Inferior parietal cortex (tissue), 1 donor: ENCODE measurements at regions not wholly inside any gene's neighbourhood (a gene's known extent, or its start where the extent isn't known, plus 50 kb on each side); places are given as distances from the start of the nearest gene placed in this dataset.
"Not testable (repeated sequence)": the region's sequence is repeated elsewhere in the genome, so short reads cannot be mapped to it uniquely, and the experiment has no call there.

ENCODE experiments used
- DNase-seq: peaks from one replicate; pipeline ENCODE4 v3.0.0-alpha.2; 2016; ENCODE audit errors: extremely low spot score

- no peak for DNase-seq
Observed at GRCh38 chr14:56996721-56997399, 186.6 kb upstream of the OTX2 start.

- DNase-seq: no peak
Observed at GRCh38 chr14:56995010-56995409, 184.7 kb upstream of the OTX2 start.

- DNase-seq: peak; percentile 9
Observed at GRCh38 chr14:56992332-56992820, 182.1 kb upstream of the OTX2 start.

- not testable (repeated sequence) for DNase-seq
Observed at GRCh38 chr14:56990991-56991627, 180.8 kb upstream of the OTX2 start.

DNA sequence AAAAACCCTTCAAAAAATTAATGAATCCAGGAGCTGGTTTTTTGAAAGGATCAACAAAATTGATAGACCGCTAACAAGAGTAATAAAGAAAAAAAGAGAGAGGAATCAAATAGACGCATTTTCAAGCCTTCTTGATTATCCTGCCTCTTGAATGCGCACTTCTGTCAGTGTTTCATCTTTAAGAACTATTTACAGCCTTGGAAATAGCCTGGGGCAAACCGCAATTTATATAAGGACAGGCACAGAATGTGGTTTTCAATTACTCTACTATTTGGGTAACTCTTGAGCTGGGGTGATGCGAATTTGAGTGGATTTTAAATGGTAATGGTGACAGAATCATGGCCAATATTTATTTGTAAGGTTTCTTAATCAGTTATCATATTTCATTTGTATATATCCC lies 179.1 kb upstream of the OTX2 start:
- no peak for DNase-seq

DNA sequence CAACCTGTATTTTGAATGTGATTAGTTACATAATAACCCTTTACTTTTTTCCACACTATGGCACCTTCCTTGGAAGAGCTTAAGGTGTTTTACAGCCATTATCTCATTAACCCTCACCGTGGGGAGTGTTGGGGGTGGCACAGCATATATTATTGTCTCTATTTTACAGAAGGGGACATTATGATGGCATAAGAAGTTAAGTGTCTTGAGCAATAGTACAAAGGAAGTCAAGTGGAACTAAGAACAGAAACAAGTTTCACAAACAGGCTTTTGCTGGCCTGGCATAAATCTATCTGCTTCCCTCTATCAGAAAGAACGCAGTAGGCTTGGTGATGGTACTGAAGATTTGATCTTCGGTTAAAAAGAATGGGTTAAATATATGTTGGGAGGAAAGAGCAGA lies 169.7 kb upstream of the OTX2 start:
- DNase-seq: no peak

- no peak for DNase-seq
Observed at GRCh38 chr14:56976211-56976610, 165.9 kb upstream of the OTX2 start.

DNA sequence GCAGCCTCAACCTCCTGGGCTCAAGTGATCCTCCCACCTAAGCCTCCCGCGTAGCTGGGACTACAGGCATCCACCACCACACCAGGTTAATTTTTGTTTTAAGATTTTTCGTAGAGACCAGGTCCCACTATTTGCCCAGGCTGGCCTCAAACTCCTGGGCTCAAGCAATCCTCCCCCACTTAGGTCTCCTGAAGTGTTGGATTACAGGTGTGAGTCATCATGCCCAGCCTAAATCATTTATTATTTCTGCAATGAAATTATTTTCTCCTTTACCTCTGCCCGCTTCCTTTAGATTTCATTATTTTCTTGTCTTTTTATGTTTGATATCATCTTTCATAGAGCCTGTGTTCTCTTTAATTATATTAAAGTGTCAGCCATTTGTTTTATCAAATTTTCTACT lies 165.2 kb upstream of the OTX2 start:
- DNase-seq: no peak

GRCh38 chr14:56972948-56973347 lies 162.7 kb upstream of the OTX2 start:
- DNase-seq: no peak

DNA sequence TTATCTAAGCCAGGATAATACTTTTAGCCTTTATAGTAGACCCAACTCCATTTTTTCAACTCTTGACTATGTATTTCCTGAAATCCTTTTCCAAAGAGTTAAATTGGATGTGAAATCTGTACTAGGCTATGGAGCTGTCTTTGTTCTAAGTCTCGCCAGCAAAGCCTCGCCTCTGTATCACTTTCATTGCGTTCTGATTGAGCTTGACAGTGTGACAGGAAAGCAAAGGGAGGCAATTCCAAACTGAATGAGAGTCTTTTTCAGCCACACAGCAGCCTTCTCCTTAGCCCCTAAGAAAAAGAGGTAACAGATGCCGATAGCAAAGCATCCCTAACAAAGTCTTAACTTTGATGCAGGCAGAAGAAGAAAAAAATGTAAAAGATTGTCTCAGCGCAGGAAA lies 154.6 kb upstream of the OTX2 start:
- no peak for DNase-seq

DNA sequence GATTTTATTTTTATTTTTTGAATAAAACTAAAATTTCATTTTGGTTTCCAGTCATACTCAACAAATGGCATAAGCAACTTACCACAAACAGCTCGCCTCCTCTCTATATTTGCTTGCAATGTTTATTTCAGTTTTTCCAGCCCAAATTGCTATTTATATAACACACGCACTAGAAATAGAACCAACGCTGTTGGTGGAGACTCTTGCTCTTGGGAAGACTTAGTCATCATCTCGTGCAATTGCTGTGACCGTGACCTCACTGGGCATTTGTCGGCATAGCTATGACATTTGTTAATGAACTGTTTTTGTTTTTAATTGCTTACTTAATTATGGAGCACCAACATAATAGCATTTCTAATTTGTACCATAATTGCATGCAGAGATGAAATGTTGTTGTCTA lies 153.1 kb upstream of the OTX2 start:
- no peak for DNase-seq

DNA sequence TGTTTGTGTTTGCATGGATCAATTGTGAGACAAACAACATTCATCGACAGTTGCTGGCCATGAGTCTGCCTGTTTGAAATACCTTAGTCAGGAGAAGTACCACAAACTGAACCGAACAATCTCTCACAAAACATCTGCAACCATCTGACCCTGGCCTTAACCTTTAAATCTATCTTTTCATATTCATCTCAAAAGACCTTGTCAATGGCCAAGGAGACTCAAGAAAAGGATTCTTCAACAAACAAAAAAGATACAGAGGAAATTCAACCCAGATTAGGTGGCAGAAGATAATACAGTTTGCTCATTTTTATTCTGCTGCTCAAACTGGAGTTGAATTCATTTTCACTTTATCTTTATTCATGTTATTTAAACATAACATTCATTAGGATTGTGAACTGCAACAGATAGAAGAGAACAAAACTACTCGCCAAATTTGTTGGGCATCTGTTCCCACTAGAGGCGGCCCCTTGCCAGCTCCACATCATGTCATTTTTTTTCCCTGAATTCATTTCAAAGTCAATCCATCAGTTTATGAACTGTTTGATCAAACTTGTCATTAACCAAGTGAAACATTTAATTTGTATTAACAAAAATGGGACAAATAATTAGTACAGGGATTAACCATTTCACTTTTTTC lies 152.3 kb upstream of the OTX2 start:
- DNase-seq: no peak

- no peak for DNase-seq
Observed at GRCh38 chr14:56959869-56960268, 149.6 kb upstream of the OTX2 start.

DNA sequence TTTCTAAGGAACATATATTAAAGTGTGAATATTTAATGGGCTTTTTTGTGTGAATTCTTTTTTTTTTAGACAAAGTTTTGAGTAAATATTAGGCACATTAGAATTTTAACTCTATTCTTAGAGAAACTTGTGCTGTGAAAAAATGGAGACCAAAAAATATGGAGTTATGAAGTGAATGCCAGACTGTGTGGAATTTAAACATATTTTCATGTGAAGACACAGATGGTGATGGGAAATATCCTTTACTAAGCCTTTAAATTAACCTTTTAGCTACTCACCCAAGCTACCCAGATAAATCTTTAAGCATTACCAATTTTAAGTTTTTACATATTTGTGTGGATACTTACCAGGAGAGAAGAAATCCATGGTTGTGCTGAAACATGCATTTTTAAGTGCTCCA lies 148.8 kb upstream of the OTX2 start:
- DNase-seq: no peak

DNA sequence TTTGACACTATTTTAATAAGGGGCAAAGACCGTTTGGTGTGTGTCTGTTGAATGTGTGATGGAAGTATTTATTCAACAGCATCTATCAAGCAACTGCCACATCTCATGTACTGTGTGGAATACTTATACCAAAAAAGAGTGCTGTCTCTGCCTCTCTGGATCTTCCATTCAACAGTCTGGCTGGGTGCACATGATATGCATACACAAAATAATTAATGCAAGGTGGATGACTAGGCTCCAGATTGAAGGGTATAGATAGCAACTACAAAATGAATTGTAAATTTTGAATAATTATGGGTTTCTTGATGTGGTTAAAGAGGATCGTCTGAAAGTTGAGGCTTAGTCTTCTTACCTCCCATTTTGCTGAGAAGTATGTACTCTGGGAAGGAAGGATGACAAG lies 145.9 kb upstream of the OTX2 start:
- DNase-seq: no peak

- no peak for DNase-seq
Observed at GRCh38 chr14:56955745-56956144, 145.5 kb upstream of the OTX2 start.

- DNase-seq: no peak
Observed at GRCh38 chr14:56953884-56954283, 143.6 kb upstream of the OTX2 start.

- no peak for DNase-seq
Observed at GRCh38 chr14:56952766-56953473, 142.6 kb upstream of the OTX2 start.

DNA sequence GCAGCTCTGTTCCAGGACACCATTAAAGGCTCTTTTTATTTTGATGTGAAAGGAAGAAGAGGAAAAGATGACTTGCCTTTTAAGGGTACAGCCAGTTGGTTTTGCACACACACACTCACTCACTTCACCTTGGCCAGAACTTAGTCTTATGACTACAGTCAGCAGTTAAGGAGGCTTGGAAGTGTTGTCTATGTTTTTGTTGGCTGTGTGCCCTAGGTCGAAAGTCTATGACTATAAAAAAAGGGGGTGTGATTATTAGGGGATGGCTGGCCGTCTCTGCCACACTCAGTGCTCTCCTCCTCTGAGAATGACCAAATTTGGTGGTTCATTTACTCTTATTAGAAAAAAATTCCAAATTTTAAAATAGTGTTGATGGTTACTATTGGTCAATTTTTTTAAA lies 139.5 kb upstream of the OTX2 start:
- DNase-seq: no peak

DNA sequence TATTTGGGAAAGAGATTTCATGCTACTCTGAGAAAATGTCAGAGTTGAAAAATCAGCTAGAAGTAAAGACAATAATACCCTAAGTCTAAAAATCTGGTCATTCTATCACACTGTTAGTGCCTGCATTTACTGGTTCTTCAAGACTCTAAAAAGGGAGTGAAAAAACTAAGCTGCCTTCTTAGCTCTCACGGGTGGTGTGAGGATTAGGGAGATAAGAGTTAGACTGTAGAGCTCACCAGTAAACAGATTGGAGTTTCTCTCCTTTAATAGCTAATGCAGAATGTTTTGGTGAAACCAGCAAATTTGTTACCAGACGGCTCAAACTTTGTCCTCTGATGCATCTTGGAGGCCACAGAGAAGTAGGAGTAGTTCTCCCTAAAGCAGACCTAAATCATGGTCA lies 135.0 kb upstream of the OTX2 start:
- DNase-seq: no peak

DNA sequence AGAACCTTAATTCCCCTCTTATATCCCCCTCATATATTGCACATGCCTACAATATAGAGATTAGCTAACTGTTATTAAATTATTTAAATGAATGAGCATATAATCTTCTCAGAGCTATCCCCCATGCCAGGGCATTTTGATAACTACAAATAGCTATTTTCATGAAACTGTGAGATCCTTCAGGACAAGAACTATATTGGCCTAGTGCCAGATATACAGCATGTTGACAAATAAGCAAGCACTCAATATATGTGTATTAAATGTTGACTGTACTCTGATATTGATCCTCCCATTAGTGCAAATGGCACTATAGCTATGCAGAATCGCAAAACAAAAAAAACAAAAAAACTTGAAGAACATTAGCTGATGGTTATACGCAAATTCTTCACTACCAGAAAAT lies 134.1 kb upstream of the OTX2 start:
- no peak for DNase-seq

GRCh38 chr14:56933446-56933845 lies 123.2 kb upstream of the OTX2 start:
- DNase-seq: no peak
